GM13976 (cell line): ENCODE measurements at regions not wholly inside any gene's neighbourhood (a gene's known extent, or its start where the extent isn't known, plus 50 kb on each side); places are given as distances from the start of the nearest gene placed in this dataset.

Source experiments
- DNase-seq: peaks from one replicate; pipeline ENCODE4 v3.0.0; 2012; ENCODE audit warnings: low spot score
- CTCF ChIP-seq: IDR thresholded peaks from 2 replicates; pipeline ENCODE4 v1.5.1; 2012; ENCODE audit warnings: borderline replicate concordance, mild to moderate bottlenecking; ENCODE audit not compliant: insufficient read depth; ENCODE audit errors: extremely low read depth, missing control alignments, control extremely low read depth
- in situ Hi-C: fragments of 300-500 bp; cut with MboI; formaldehyde crosslinking; loops from one replicate; pipeline ENCODE4 v1.12.0; 2022; ENCODE audit warnings: low sequenced_read_pairs, mixed read lengths, inconsistent platforms; ENCODE audit not compliant: unreplicated experiment

- no peak for TF ChIP-seq CTCF
- no peak for DNase-seq
- in situ Hi-C loops, result no loop called here
These were observed 108.4 kb upstream of the FOXQ1 start for GRCh38 chr6:1203546-1203945.

- DNase-seq, result no peak
- TF ChIP-seq CTCF, result no peak
- in situ Hi-C loops, result no loop called here
These were observed 109.7 kb upstream of the FOXQ1 start for GRCh38 chr6:1202201-1202600.

- in situ Hi-C loops, result no loop called here
- TF ChIP-seq CTCF, result no peak
These were observed 110.2 kb upstream of the FOXQ1 start for GRCh38 chr6:1201547-1202200.

GRCh38 chr6:1200409-1201101, 111.3 kb upstream of the FOXQ1 start:
- in situ Hi-C loops, result no loop called here
- no peak for TF ChIP-seq CTCF
- no peak for DNase-seq

More at GRCh38 chr6:1201547-1202200, 110.2 kb upstream of the FOXQ1 start:
- no peak for DNase-seq

- no peak for DNase-seq
- in situ Hi-C loops, result no loop called here
- no peak for TF ChIP-seq CTCF
These were observed 111.9 kb upstream of the FOXQ1 start for GRCh38 chr6:1200081-1200408.

- no peak for DNase-seq
- in situ Hi-C loops, result no loop called here
- TF ChIP-seq CTCF, result no peak
These were observed 114.6 kb upstream of the FOXQ1 start for GRCh38 chr6:1197309-1197708.
